HG02852 (cell line): ENCODE measurements at regions not wholly inside any gene's neighbourhood (a gene's known extent, or its start where the extent isn't known, plus 50 kb on each side); places are given as distances from the start of the nearest gene placed in this dataset.

Experiments used
- ATAC-seq: cut with Tn5 transposase; IDR thresholded peaks from one replicate; pipeline ENCODE4 v1.9.1; 2021; ENCODE audit warnings: mild to moderate bottlenecking, moderate library complexity; ENCODE audit not compliant: unreplicated experiment

DNA sequence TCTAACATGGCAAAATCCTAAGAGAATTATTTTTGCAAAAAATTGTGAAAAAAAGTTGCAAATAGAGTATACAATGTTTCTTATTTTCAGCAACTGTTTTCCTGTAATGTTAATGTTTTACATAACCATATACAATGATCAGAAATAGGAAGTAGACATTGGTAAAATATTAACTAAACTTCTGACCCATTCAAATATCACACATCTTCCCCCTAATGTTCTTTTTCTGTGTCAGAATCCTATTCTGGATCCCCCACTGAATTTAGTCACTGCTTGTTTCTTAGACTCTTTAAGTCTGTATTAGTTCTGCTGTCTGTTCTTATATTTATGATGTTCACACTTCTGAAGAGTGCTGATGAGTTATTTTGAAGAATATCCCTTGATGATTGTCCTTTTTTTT is 62.0 kb downstream of the HFE start:
- no peak for ATAC-seq

DNA sequence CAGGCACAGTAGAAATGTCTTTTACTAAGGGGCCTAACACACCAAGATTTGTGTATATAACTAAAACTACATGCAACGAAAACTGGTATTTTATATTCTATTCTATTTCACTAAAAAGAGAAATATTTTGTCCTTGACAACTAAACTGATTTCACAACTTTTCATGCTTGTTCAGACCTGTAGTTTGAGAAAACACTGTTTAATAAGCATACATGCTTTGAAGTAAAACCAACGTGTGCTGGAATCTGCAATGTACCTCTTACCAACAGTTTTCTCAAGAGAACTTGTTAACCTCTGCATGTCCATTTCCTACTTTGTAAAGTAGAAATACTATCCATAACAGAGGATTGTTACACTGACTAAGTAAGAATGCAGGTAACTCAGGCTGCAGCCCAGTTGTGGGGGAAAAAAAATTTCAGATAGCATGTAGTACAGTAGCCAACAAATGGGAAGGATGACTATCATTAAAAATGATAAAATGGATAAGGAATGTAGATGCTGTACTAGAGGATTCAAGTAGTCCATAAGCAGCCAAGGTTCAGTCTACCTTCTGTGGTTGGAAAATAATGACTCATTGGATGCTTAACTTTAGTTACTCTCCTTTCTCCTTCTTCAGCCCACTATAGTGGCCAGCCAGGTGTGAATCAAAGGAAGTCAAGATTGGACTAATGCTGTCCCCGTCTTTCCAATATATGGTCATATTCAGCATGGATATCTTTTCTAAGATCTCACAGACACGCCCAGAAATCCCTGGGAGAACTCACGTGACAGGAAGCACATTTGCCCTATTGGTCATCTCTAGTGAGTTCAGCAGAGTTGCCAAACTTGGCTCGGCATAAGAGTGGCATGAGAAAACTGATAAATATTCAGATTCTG is 65.2 kb downstream of the HFE start:
- no peak for ATAC-seq

DNA sequence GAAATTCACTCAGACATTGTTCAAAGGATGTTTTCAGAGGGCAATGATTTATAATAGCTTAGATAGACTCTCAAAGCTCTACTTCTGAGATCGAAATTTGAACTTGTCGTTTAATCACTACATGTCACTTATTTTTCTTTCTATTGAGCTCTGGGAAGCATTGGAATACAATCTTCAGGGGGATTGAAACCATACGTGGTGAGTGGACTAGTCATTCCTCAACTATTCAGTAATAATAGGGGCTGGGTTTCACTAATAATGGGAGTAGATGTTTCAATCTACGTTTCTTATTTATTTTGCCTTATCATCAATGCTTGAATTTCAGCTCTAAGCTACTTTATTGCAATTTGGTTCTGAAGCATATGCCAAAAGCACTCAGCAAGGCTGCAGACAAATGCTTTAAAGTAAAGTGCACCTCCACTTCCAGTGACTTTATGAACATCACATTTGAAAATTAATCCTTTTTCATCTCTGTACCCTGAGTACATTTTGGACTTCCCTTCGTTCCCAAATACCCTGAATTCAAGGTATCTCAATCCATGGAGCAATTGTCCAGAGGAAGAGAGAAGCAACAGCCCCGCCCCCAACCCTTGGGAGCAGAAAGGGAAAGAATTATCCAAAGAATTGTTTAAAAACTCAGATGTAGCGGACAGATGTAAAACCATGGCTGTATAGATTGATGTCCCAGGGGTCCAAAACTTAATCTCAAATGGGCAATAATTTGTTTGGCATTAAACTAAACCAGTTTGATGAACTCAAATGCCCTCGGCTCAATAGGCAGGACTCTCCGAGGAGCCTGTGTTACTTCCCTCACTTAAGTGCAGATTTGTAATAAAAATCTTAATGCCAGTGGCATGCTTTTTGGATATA is 68.1 kb downstream of the HFE start:
- ATAC-seq = no peak

DNA sequence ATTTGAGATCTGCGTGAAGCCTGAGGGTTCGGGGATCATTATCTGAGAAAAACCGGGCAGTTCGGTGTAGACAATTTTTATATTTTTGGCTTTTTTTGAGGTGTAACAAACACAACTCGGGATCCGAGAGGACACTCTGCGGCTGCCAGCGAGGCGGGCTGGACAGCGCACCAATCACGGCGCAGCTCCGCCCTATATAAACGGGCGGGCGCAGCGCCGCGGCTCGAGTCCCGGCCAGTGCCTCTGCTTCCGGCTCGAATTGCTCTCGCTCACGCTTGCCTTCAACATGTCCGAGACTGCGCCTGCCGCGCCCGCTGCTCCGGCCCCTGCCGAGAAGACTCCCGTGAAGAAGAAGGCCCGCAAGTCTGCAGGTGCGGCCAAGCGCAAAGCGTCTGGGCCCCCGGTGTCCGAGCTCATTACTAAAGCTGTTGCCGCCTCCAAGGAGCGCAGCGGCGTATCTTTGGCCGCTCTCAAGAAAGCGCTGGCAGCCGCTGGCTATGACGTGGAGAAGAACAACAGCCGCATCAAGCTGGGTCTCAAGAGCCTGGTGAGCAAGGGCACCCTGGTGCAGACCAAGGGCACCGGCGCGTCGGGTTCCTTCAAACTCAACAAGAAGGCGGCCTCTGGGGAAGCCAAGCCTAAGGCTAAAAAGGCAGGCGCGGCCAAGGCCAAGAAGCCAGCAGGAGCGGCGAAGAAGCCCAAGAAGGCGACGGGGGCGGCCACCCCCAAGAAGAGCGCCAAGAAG is 69.0 kb downstream of the HFE start:
- peak; percentile 48 for ATAC-seq

DNA sequence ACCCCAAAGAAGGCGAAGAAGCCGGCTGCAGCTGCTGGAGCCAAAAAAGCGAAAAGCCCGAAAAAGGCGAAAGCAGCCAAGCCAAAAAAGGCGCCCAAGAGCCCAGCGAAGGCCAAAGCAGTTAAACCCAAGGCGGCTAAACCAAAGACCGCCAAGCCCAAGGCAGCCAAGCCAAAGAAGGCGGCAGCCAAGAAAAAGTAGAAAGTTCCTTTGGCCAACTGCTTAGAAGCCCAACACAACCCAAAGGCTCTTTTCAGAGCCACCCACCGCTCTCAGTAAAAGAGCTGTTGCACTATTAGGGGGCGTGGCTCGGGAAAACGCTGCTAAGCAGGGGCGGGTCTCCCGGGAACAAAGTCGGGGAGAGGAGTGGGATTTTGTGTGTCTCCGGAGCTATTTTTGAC is 69.6 kb downstream of the HFE start:
- peak; percentile 4 for ATAC-seq

GRCh38 chr6:26157251-26158075 is 70.2 kb downstream of the HFE start:
- peak; percentile 54 for ATAC-seq

- no peak for ATAC-seq
Measured at GRCh38 chr6:26158076-26158580, 70.9 kb downstream of the HFE start.

GRCh38 chr6:26158581-26159356 is 71.5 kb downstream of the HFE start:
- no peak for ATAC-seq

- no peak for ATAC-seq
Measured at GRCh38 chr6:26159357-26160273, 72.4 kb downstream of the HFE start.

DNA sequence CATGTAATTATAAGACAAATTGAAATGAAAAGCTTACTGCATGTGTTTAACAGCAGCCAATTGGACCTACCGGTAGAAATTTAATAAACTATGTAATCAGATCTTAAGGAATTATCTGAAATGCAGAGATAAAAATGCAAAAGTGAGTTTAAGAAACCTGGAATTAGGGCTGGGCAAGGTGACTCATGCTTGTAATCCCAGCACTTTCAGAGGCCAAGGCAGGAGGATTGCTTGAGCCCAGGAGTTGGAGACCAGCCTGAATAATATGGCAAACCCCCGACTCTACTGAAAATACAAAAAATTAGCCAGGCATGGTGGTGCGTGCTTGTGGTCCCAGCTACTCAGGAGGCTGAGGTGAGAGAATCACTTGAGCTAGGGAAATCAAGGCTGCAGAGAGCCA is 74.1 kb downstream of the HFE start:
- no peak for ATAC-seq

- no peak for ATAC-seq
Measured at GRCh38 chr6:26162399-26162798, 75.2 kb downstream of the HFE start.

- no peak for ATAC-seq
Measured at GRCh38 chr6:26163427-26164119, 76.3 kb downstream of the HFE start.

GRCh38 chr6:26164120-26164505 is 76.9 kb downstream of the HFE start:
- ATAC-seq = no peak

DNA sequence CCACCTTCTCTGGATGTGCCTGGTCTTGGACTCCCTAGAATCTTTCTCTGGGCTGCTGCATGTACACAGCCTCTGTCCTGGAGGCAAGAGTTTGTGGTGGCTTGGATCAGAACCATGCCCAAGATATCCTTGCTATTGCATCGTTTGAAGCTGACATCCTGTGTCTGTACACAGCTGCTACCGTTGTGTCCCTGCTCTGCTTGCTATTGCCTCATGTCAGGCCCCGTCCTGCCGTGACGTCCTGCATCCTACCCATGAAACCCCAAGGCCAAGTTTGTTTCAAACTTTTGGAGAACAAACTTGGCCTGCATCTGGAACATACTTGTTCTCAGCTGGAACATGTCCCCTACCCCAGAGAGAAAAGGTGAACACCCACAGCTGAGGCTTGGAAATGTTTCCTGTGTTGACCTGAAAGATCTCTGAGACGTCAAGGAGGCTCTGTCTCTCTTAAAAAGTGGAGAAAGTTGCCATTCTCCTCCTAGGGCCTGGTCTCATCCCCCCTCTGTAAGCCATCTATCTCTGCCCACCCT is 78.1 kb downstream of the HFE start:
- ATAC-seq = no peak

- ATAC-seq = no peak
Measured at GRCh38 chr6:26170181-26170580, 83.0 kb downstream of the HFE start.

- ATAC-seq = no peak
Measured at GRCh38 chr6:26170951-26171841, 84.0 kb downstream of the HFE start.

DNA sequence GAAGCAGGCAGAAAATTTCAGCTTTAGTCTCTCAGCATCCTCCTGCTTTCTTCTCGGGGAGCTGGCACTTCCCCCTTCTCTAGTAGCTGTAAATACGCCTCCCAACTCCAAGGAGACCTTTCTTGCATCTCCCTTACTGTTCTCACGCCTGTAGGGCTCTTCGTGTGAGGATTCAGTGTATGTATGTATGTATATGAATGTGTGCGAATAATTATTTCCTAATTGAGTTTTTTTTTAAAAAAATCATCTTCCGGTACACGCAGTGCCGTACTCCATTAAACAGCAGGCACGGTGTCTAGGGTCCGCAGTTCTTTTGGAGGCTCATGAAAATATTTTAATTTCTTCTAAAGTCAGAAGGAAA is 85.4 kb downstream of the HFE start:
- peak; percentile 20 for ATAC-seq
